HG02973 (cell line): ENCODE measurements at regions not wholly inside any gene's neighbourhood (a gene's known extent, or its start where the extent isn't known, plus 50 kb on each side); places are given as distances from the start of the nearest gene placed in this dataset.

ENCODE experiments used
- ATAC-seq: cut with Tn5 transposase; IDR thresholded peaks from one replicate; pipeline ENCODE4 v1.9.1; 2021; ENCODE audit warnings: moderate library complexity; ENCODE audit not compliant: unreplicated experiment

DNA sequence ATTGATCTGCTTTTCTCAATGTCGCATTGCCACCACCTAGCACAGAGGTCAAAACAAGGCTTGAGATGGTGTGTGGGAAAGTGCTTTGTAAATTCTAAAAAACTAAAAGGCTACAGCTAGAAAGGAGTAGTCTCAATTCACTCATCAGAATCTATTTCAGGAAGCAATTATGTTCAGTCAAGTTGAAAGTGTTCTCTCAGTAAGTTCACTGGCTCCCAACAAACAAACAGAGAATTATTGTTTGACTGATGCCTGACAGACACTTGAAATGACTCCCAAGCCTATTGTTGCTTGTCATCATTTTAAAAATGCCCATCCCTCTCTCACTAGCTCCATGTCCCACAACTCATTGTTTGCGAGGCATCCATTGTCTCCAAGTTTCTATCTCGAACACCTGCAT lies 419.6 kb upstream of the CPEB2 start:
- no peak for ATAC-seq

DNA sequence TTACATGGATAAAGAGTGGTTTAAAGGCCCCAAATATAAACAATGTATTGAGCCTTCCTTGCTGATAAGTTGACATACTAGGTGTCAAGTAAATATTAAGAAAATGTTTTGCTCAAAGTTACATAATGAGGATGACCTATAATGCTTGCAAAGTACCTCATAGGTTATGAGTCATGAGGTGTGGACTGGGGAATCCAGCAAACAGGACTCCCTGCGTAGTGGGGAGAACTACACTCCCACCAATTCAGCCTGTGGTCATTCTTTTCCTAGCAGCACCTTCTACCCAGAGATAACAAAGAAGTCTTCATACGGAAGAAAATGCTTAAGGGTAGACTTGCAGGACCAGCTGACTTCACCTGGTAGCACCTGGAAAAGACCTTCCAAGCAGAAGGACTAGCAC lies 418.9 kb upstream of the CPEB2 start:
- no peak for ATAC-seq

DNA sequence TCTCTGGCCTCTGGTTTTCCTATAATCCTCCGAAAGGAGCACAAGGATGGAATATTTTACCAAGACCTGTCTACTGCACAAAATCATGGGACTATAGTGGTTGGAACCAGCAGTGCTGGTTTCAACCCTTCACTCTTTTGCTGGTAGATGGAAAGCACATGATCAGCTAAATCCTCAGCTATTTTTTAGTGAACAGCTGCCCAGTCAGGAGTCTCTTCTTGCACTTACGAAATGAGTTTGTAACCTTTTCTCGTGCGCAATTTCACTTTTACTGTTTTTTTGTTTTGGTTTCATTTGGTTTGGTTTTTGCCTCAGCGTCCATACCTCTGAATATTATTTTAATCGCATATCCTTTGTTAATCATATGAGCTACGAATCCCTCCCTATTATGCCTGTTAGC lies 418.5 kb upstream of the CPEB2 start:
- no peak for ATAC-seq

DNA sequence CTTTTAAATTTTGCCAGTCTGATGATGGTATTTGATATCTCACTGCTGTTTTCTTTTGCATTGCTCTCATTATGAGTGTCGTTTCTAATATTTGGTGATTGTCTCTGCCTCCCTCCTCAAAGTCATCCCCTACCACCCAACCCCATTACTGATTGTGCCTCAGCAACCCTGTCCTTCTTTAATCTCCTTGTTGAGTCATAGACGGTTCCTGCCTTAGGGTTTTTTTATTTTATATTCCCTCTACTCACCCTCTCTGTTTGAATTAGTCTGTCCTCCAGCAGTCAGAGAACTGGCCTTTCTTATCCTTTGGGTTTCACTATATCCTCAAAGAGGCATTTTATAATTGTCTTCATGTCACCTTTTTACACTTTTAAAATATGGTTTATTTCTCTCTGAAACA lies 409.3 kb upstream of the CPEB2 start:
- ATAC-seq, result no peak

DNA sequence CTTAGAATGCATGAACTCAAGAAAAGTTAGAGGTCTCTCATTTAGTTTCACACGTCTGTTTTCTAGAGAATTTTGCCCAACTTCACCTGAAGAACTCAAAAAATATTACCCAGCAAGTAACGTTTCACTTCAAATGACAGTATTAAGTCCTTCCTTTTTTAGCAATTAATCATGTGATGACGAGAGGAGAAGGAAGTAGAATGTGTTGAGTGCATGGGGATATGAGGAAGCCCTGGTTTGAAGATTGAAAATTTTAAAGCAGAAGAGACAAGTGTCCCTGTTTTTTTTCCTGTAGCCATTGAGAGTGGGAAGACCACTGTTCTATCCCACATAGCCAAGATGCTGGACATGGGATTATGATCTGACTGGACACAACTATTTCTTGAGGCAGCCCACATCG lies 406.3 kb upstream of the CPEB2 start:
- ATAC-seq, result no peak

DNA sequence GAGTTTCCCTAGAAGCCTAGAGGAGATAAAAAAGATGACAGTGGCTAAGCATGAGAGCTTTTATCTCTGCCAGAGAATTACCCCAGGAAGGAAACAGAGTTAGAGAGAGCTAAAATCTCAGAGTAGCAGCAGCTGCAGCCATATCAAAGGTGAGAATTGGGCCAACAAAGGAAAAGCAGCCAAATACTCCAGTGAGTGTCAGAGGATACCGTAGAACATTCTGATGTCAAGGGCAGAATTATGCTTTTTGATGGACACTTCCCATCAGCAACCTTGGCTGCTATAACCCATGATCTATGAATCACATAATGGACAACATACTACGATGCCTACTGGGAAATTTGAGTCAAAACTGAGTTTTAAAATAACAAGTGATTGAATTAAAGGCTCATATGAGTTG lies 405.8 kb upstream of the CPEB2 start:
- no peak for ATAC-seq

DNA sequence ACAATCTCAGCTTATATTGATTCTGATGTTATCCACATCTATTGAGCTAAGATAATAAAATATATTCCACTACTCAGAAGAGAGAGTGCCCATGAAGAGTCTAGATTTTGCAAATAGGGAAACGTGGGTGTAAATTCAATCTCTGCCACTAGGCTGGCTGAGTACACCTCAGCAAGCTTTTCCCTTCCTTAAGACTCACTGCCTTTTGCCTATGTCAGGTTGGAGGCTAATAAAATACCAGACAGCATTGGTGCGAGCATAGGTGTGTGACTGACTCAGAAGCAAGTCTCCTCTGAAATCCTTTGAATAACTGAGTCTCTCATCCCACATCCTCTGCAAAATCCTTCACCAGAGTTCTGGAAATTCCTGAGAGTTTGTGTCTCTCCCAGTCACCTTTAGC lies 405.4 kb upstream of the CPEB2 start:
- no peak for ATAC-seq

DNA sequence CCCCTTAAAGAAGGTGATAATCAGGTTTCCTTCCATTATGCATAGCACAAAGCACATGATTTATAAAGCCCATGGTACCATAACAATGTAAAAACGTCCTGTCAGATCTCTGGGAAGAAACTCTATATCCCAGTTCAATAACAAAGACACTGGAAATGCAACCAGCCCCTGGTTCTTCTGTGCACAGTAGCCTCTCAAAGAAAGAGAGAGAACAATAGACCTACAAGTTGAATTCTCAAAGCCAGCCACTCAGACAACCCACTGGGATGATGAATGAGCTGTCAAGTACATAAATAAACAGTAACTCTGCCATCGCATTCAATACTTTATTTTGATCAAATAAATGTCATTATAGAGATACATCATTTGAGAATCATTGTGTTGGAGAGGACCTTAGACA lies 400.1 kb upstream of the CPEB2 start:
- no peak for ATAC-seq

DNA sequence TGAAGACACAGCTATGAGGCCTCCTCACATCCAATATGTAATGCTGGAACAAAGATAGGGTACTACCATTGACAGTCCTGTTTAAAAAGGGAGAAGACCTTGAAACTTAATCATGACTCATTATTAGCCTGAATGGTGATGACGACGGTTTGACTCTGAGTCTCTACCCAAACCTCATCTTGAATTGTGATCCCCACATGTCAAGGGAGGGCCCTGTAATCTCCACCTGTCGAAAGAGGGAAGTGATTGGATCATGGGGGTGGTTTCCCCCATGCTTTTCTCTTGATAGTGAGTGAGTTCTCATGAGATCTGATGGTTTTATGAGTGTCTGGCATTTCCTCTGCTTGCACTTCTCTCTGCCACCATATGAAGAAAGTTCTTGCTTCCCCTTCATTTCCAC lies 395.3 kb upstream of the CPEB2 start:
- ATAC-seq, result no peak

DNA sequence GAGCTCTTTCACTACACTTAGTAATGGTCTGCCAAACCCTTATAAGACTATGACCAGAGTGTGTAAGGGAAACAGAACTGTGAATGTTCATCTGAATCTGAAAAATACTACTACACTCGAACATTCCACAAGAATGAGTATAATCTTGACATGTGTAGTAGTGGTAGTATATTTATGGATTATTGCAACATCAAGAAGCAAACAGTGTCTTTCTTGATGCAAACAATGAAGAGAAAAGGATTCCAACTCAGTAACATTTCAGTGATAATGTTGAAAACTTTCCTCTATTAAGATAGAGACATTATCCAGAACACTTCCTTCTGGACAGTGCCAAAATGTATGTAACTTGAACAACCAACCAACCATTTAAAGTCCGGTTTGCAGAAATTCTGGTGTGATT lies 394.7 kb upstream of the CPEB2 start:
- no peak for ATAC-seq

DNA sequence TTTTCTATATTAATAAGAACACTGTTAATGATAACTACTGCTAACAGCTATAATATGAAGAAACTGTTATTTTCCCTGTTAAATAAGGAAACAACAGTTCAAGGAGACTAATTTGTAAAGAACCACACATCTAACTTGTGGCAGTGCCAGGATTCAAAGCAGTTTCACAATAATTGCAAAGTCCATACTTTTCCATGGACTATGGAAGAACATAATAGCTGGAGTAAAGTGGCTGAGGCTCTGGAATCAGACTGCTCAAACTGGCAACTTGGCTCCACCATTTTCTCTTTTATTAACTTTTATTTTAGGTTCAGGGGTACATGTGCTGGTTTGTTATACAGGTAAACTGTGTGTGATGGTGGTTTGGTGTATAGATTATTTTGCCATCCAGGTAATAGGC lies 393.7 kb upstream of the CPEB2 start:
- no peak for ATAC-seq

DNA sequence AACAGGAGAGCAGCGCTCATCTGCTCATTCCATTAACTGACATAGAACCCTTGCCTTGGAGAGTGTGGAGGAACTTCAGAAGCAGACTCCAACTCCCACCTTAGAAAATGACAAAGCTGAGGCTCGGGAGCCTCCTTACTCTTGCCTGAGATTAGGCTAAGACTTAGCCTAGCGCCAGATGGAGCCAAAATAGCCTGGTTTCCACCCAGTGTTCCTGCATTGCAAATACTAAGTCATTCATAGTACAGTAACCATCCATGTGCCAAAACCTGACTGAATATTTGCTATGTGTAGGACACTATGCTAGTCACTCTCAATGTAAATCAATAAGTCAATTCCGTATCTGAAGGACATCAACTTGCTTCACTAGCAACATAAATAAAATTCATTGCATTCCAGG lies 387.4 kb upstream of the CPEB2 start:
- ATAC-seq, result no peak

DNA sequence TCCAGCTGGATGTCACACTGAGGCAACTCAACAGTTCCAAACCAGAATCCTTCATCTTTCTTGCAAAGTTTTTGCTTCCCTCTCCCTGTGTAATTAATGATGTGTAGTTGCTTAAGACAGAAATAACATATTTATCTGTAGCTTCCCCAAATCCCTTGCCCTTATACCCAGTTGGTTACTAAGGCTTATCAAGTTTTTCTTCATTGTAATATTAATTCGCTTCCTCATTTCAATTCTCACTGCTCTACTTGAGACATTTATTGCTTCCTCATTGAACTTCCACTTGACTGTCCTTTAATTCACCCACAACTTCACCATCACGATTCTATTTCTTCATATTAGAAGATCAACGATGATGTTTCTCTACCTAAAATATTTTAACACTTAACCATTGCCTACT lies 386.6 kb upstream of the CPEB2 start:
- no peak for ATAC-seq

DNA sequence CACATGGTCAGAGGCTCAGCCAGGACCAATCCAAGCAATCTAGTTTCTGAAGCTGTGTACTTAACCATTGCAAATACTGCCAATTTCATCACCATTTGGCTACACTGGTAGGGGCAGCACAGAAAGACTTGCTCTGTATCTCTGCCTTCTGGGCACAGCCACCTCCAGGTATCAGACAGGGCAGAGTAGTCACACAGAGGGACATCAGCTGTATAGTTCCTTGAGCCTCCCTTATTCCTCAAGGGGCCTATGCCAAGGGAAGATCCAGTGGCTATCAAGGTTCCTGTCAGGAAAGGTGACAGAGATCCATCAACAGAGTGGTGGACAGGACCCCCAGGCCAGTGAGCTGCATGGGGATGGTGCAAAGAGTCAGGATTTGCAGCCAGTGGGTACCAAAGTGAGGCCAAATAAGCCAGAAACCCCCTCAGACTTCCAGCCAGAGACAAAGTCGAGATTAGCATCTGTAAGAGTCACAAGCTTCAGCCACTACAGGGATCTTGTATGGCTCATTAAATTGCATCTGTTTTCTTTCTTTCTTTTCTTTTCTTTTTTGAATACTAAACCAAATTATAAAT lies 381.6 kb upstream of the CPEB2 start:
- no peak for ATAC-seq

DNA sequence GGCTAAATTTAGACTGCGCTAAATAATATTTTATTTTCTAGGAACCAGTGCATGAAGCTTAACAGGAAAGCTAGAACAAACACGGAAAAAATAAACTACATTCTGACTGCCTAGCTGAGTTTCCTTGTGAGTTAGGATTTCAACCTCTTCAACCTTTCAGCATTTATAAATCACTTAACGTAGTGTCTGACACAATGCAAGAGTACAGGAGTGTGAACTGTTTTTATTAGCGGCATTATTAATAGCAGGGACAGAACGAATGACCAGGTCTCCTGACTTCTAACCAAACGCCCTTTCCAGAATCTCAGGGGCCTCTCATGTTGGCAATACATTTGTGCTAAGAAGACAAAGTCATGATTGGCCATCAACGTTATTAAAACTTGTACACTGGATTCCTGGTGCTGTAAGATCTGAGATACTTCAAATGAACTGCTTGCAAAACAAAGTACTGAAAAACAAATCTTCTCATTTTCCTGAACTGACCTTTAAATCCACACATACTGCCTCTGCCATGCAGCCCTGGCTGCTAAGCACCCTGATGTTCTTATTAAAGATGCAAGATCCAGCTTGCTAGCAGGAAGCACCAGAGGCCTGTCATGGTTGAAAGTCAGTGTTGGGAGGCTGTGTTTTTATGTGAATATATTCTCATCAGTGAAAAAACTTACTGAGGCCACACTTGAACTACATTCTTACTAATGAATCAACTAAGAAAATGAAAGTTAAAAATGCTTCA lies 380.4 kb upstream of the CPEB2 start:
- no peak for ATAC-seq

DNA sequence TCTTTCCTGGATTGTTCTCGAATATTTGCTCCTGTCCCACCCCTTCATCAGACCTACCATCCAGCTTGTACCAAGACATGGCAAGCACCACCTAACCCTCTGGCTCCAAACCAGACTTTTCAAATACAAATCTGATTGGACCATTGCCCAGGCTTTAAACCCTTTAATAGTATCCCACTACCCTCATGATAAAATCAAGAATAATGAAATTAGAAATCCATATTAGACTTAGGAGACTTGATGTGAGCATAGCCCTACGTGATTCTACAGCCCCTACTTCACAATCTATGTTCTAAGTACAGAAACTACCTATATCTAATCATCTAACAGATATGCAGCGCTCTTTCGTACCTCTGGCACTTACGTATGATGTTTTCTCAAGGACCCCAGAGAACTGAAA lies 375.2 kb upstream of the CPEB2 start:
- no peak for ATAC-seq

DNA sequence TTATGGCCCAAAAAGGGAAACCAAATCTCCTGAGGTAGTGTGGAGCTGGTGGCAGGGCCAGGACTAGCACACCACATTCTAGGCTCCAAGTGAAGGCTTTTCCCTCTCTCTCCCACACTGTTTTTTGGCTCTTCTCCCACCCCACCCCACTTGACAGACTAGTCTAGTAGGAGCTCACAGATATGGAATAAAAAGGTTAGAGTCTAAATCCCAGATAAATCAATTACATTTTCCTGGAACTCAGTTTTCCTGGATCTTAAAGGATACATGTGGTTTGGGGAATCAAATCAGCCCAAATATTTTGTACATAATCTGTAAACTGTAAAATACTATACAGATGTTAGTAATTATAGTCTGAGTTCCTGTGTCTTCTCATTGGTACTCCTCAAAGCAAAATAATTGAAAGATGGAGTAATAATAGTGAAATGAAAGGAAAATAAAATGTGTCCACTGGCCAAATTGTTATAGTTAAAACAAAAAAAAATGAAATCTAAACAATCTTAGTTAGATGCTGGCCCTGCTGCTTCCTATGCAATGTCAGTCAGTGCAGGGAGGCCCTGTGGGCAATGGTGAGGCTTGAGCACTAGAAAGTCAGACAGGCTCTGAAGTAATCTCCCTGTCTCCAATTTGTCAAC lies 370.4 kb upstream of the CPEB2 start:
- ATAC-seq, result no peak

DNA sequence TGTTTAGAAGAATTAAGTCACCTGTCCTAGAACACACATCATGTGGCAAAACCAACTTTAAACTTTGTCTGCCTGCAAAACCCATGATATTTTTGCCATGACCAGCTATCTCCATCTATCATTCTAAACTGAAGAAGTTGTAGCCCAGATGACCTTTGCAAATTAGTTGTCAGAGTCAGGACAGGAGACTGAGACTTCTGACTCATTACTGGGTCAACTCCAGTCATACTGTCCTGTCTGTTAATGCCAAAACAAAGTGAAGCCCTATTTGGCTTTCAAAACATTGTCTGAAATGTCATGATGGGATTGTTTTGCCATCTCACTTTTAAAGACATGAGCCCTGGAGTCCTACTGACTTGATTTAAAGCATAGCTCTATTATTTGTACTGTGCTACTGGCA lies 365.7 kb upstream of the CPEB2 start:
- no peak for ATAC-seq

DNA sequence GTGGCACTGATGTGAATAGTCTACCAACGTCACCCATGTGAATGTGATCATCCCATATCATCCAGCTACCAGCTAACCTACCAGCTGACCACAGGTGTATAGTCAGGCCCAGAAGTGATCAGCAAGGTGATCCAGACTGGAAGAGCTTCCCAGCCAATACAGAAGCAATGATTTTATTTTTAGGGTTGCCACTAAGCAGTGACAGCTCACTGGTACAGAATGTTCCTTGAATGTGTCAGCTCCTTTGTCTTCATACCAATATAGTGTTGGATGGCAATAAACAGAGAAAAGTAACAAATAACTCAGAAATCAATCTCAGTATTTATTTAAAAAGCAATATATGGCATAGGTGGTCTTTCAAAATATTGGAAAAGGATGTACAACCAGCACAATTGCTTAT lies 361.8 kb upstream of the CPEB2 start:
- ATAC-seq, result no peak

DNA sequence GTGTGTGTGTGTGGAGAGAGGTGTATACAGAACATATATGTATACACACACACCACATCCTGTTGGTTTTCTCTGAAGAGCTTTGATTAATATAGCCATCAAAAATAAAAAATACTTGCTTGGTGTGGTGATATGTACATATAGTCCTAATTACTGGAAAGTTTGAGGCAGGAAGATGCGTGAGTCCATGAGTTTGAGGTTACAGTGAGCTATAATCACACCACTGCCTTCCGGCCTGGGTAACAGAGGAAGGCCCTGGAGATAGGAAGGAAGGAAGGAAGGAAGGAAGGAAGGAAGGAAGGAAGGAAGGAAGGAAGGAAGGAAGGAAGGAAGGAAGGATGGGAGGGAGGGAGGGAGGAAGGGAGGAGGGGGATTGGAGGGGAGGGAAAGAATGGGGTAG lies 360.4 kb upstream of the CPEB2 start:
- ATAC-seq, result no peak

DNA sequence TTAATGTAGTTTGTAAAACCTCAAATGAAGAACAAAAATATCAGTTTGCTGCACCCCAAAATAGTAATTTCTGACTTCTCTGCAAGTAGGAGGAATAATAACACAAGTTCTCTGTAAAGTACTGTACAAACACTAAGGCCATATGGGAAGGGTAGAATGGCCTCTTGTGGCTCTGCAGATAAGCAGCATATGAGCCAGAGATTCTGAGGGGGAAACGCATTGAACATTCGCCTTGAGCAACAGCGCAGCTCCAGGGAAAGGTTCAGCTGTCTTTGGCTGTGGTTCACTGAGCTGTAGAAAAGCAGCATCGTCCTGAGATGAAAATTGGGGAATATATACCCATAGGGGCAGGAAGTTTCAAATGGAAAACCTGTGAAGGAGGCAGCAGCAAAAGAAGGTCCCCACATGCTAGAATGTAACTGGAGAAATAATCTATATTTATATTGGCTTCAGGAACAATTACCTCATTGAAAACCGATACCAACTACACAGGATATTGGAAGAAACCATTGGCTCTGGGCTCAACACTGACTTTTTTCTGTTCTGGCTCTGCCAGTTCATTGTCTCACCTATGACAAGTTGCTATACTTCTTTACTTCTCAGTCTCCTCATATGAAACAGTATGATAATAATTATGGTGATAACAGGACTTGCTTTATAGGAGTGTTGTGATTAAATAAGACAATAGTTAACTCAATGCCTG lies 357.6 kb upstream of the CPEB2 start:
- no peak for ATAC-seq

DNA sequence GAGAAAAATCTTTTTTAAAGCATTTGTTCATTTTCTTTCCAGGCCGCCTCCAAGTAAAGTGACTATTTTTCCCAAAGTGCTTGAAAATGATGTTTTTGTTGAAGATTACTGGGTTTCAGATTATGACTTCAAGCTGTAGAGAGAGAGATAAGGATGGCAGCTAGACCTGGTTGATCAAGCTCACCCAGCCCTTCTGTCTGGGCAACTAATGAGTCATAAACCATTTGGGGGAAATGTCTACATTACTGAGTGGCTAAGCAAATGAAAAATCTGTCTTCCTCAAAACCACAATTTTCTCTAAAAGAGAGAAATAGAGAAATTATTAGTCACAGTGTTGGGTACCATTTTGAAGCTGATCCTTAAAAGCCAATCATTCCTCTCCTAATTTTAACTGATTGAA lies 355.4 kb upstream of the CPEB2 start:
- ATAC-seq, result no peak
